Urothelium cell line (cell line): ENCODE measurements at regions not wholly inside any gene's neighbourhood (a gene's known extent, or its start where the extent isn't known, plus 50 kb on each side); places are given as distances from the start of the nearest gene placed in this dataset.
A peak's percentile ranks its signal among the peaks of the same experiment; 100 is the strongest.

Source experiments
- DNase-seq: peaks from one replicate; pipeline ENCODE4 v3.0.0; 2011; ENCODE audit warnings: low spot score, mixed read lengths
- FAIRE-seq: peaks from 2 replicates; lab custom pipeline; 2011; peaks lifted over from hg19 to GRCh38; lab: Jason Lieb, UNC

GRCh38 chr5:25881318-25882036 lies 1156.9 kb downstream of the CDH9 start:
- no peak for DNase-seq
- FAIRE-seq, result no peak

- no peak for FAIRE-seq
- no peak for DNase-seq
Observed at GRCh38 chr5:25863811-25864210, 1174.6 kb downstream of the CDH9 start.

- DNase-seq (no peak), FAIRE-seq (no peak)
Observed at GRCh38 chr5:25862276-25862675, 1176.1 kb downstream of the CDH9 start.

GRCh38 chr5:25858019-25858418 lies 1180.4 kb downstream of the CDH9 start:
- DNase-seq (no peak), FAIRE-seq (no peak)

- FAIRE-seq, result no peak
- DNase-seq, result no peak
Observed at GRCh38 chr5:25851301-25851700, 1187.1 kb downstream of the CDH9 start.

- FAIRE-seq (peak; percentile 32), DNase-seq (peak; percentile 77)
Observed at GRCh38 chr5:25850581-25850980, 1187.8 kb downstream of the CDH9 start.

GRCh38 chr5:25849270-25849669 lies 1189.1 kb downstream of the CDH9 start:
- DNase-seq (no peak), FAIRE-seq (no peak)

GRCh38 chr5:25823330-25823873 lies 1178.6 kb upstream of the CDH10 start:
- FAIRE-seq, result no peak

More at GRCh38 chr5:25823330-25823873, 1178.6 kb upstream of the CDH10 start:
- no peak for DNase-seq
